Tongue (tissue), 1 donor: ENCODE measurements at regions not wholly inside any gene's neighbourhood (a gene's known extent, or its start where the extent isn't known, plus 50 kb on each side); places are given as distances from the start of the nearest gene placed in this dataset.
"Not testable (repeated sequence)": the region's sequence is repeated elsewhere in the genome, so short reads cannot be mapped to it uniquely, and the experiment has no call there.

Source experiments
- DNase-seq: peaks from one replicate; pipeline ENCODE4 v3.0.0-alpha.2; 2015

GRCh38 chr9:102360846-102361245 is 622.4 kb upstream of the GRIN3A start:
- DNase-seq, result no peak

- no peak for DNase-seq
These were observed 617.5 kb upstream of the GRIN3A start for GRCh38 chr9:102355982-102356381.

GRCh38 chr9:102354041-102354440 is 615.6 kb upstream of the GRIN3A start:
- DNase-seq, result no peak

GRCh38 chr9:102337471-102337870 is 599.0 kb upstream of the GRIN3A start:
- DNase-seq, result not testable (repeated sequence)

- peak; percentile 1 for DNase-seq
These were observed 570.9 kb upstream of the GRIN3A start for GRCh38 chr9:102309379-102309778.

GRCh38 chr9:102295188-102295587 is 556.7 kb upstream of the GRIN3A start:
- DNase-seq, result no peak

- DNase-seq, result no peak
These were observed 535.5 kb upstream of the GRIN3A start for GRCh38 chr9:102273952-102274351.

- no peak for DNase-seq
These were observed 514.7 kb upstream of the GRIN3A start for GRCh38 chr9:102253099-102253498.

GRCh38 chr9:102244916-102245315 is 506.5 kb upstream of the GRIN3A start:
- no peak for DNase-seq

GRCh38 chr9:102237520-102237919 is 499.1 kb upstream of the GRIN3A start:
- no peak for DNase-seq

- no peak for DNase-seq
These were observed 498.6 kb upstream of the GRIN3A start for GRCh38 chr9:102237094-102237493.

- not testable (repeated sequence) for DNase-seq
These were observed 489.0 kb upstream of the GRIN3A start for GRCh38 chr9:102227416-102227815.

GRCh38 chr9:102225841-102226441 is 487.5 kb upstream of the GRIN3A start:
- DNase-seq, result no peak

- not testable (repeated sequence) for DNase-seq
These were observed 485.1 kb upstream of the GRIN3A start for GRCh38 chr9:102223320-102224136.

GRCh38 chr9:102209176-102209575 is 470.7 kb upstream of the GRIN3A start:
- DNase-seq, result peak; percentile 2

GRCh38 chr9:102206432-102206831 is 468.0 kb upstream of the GRIN3A start:
- no peak for DNase-seq

- DNase-seq, result no peak
These were observed 466.8 kb upstream of the GRIN3A start for GRCh38 chr9:102205251-102205650.

- DNase-seq, result no peak
These were observed 463.7 kb upstream of the GRIN3A start for GRCh38 chr9:102202126-102202525.

GRCh38 chr9:102185962-102186361 is 447.5 kb upstream of the GRIN3A start:
- no peak for DNase-seq

- DNase-seq, result no peak
These were observed 446.9 kb upstream of the GRIN3A start for GRCh38 chr9:102185371-102185770.

GRCh38 chr9:102178811-102179210 is 440.4 kb upstream of the GRIN3A start:
- no peak for DNase-seq

- DNase-seq, result not testable (repeated sequence)
These were observed 435.8 kb upstream of the GRIN3A start for GRCh38 chr9:102174202-102174601.

- DNase-seq, result no peak
These were observed 425.8 kb upstream of the GRIN3A start for GRCh38 chr9:102164247-102164646.

- not testable (repeated sequence) for DNase-seq
These were observed 414.6 kb upstream of the GRIN3A start for GRCh38 chr9:102153081-102153480.
